ENCODE measurements at regions not wholly inside any gene's neighbourhood (a gene's known extent, or its start where the extent isn't known, plus 50 kb on each side); places are given as distances from the start of the nearest gene placed in this dataset.

- TF ChIP-seq, protein P1, sequence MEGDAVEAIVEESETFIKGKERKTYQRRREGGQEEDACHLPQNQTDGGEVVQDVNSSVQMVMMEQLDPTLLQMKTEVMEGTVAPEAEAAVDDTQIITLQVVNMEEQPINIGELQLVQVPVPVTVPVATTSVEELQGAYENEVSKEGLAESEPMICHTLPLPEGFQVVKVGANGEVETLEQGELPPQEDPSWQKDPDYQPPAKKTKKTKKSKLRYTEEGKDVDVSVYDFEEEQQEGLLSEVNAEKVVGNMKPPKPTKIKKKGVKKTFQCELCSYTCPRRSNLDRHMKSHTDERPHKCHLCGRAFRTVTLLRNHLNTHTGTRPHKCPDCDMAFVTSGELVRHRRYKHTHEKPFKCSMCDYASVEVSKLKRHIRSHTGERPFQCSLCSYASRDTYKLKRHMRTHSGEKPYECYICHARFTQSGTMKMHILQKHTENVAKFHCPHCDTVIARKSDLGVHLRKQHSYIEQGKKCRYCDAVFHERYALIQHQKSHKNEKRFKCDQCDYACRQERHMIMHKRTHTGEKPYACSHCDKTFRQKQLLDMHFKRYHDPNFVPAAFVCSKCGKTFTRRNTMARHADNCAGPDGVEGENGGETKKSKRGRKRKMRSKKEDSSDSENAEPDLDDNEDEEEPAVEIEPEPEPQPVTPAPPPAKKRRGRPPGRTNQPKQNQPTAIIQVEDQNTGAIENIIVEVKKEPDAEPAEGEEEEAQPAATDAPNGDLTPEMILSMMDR (conservative IDR thresholded peaks at IDR 0.05; ENCODE audit: low read depth, low read length), result peak; percentile 39; the same call in 1 of the 2 replicates
- TF ChIP-seq EZH2 (IDR thresholded peaks at IDR 0.05; ENCODE audit: borderline replicate concordance, low read depth, low read length, poor library complexity, severe bottlenecking), result no peak
Measured at GRCh38 chr4:180057299-180057721, 2185.9 kb upstream of the TENM3 start.
